ENCODE measurements at regions not wholly inside any gene's neighbourhood (a gene's known extent, or its start where the extent isn't known, plus 50 kb on each side); places are given as distances from the start of the nearest gene placed in this dataset.
"Not testable (repeated sequence)": the region's sequence is repeated elsewhere in the genome, so short reads cannot be mapped to it uniquely, and the experiment has no call there.

DNA sequence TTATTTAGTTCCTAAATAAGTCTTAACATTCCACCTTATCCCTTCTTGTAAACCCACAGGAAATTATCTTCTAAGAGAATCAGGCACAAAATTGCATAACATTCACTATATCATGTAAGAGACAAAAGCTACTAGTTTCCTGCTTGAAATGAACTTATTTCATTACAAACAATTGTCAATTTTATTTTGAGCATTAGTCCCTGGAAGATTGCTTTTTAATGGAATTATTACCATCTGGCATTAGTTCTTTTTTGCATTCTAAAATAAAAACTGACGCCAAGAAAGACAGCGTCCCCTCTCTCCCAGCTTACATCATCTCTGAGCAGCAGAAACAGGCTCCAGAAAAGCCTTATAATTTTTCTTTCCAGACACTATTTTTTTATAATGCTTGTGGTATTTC is 121.8 kb downstream of the NOC3L start:
- TF ChIP-seq, protein P1, sequence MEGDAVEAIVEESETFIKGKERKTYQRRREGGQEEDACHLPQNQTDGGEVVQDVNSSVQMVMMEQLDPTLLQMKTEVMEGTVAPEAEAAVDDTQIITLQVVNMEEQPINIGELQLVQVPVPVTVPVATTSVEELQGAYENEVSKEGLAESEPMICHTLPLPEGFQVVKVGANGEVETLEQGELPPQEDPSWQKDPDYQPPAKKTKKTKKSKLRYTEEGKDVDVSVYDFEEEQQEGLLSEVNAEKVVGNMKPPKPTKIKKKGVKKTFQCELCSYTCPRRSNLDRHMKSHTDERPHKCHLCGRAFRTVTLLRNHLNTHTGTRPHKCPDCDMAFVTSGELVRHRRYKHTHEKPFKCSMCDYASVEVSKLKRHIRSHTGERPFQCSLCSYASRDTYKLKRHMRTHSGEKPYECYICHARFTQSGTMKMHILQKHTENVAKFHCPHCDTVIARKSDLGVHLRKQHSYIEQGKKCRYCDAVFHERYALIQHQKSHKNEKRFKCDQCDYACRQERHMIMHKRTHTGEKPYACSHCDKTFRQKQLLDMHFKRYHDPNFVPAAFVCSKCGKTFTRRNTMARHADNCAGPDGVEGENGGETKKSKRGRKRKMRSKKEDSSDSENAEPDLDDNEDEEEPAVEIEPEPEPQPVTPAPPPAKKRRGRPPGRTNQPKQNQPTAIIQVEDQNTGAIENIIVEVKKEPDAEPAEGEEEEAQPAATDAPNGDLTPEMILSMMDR (conservative IDR thresholded peaks at IDR 0.05; ENCODE audit: control insufficient read depth, insufficient read depth, low read depth, low read length) = no peak
- H3K4me3 ChIP-seq (ENCODE audit: control insufficient read depth, low read depth, low read length) = no peak overlapping the region
- DNase-seq (ENCODE audit: low read depth) = no peak

DNA sequence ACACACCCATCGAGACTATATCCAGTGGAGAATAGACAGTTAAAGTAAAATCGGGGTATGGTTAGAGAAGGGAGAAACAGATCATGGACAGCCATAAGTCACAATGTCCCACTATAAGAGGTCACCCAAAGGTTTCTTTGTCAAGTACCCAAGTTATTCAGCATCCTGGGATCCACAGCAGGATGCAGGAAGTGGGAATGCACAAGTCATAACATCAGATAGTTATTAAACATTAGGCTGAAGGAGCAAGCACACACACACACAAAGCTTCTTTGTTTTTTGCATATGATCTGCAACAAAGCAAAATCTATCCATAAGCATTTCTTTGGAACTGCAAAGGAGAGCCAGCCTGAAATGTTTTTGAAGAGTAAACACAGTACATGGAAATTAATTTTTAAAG is 111.6 kb downstream of the NOC3L start:
- TF ChIP-seq, protein P1 (conservative IDR thresholded peaks at IDR 0.05; ENCODE audit: control insufficient read depth, insufficient read depth, low read depth, low read length) = no peak
- DNase-seq (ENCODE audit: low read depth) = no peak
- no peak overlapping the region for H3K4me3 ChIP-seq (ENCODE audit: control insufficient read depth, low read depth, low read length)

DNA sequence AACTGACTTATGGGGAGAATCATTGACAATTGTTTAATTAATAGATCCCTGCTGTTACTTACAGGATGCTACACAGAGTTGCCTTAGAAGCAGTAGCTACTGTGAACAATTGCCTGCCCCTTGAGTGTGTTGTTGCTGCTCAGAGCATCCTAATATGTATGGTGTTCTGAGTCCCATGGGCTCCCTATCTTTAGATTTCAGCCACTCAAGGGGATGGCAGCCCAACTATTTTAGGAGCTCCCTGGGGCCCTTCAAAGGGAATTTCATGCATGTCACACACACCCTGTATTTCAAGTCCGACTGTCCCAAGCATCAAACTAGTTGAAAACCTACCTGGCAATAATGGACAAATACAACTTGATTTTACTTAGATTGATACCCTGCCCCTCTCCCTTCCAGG is 111.2 kb downstream of the NOC3L start:
- DNase-seq (ENCODE audit: low read depth) = no peak
- H3K4me3 ChIP-seq (ENCODE audit: control insufficient read depth, low read depth, low read length) = no peak overlapping the region
- TF ChIP-seq, protein P1 (conservative IDR thresholded peaks at IDR 0.05; ENCODE audit: control insufficient read depth, insufficient read depth, low read depth, low read length) = no peak

DNA sequence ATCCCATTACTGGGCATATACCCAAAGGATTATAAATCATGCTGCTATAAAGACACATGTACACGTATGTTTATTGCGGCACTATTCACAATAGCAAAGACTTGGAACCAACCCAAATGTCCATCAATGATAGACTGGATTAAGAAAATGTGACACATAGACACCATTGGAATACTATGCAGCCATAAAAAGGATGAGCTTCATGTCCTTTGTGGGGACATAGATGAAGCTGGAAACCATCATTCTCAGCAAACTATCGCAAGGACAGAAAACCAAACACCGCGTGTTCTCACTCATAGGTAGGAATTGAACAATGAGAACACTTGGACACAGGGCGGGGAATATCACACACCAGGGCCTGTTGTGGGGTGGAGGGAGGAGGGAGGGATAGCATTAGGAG is 105.3 kb downstream of the NOC3L start:
- not testable (repeated sequence) for DNase-seq (ENCODE audit: low read depth); H3K4me3 ChIP-seq (ENCODE audit: control insufficient read depth, low read depth, low read length)

DNA sequence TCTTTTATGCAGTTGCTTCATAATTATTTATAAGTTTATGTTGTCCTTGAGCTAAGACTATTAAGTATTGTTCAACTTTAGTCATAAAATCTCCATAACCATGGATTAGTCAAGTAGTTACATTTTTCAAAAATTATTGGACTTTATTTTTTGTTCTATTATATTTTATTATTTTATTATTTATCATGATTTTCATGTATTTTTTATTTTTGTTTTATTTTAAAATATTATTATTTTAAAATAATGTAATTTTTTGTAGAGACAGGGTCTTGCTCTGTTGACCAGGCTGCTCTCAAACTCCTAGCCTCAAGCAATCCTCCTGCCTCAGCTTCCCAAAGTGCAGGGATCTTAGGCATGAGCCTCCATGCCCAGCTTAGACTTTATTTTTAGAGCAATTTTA is 102.3 kb downstream of the NOC3L start:
- H3K4me3 ChIP-seq (ENCODE audit: control insufficient read depth, low read depth, low read length) = no peak overlapping the region
- no peak for DNase-seq (ENCODE audit: low read depth)
- TF ChIP-seq, protein P1 (conservative IDR thresholded peaks at IDR 0.05; ENCODE audit: control insufficient read depth, insufficient read depth, low read depth, low read length) = no peak

DNA sequence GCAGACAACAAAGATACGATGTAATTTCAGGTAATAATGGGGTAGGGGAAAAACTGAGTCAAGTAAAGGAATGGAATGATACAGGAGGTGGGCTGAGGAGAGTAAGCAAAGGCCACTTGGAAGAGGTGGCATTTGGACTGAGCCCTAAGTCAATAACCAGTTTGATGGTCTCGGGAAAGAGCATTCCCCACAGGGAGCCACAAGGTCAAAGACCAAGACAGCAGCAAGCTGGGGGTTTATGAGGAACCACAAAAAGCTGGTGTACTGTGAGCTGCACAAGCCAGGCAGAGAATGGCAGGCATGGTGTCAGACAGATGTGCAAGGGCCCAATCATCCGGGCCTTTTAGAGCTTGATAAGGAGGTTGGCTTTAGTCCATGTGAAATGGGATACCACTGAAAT is 98.7 kb downstream of the NOC3L start:
- no peak for DNase-seq (ENCODE audit: low read depth)
- H3K4me3 ChIP-seq (ENCODE audit: control insufficient read depth, low read depth, low read length) = no peak overlapping the region
- TF ChIP-seq, protein P1 (conservative IDR thresholded peaks at IDR 0.05; ENCODE audit: control insufficient read depth, insufficient read depth, low read depth, low read length) = no peak

DNA sequence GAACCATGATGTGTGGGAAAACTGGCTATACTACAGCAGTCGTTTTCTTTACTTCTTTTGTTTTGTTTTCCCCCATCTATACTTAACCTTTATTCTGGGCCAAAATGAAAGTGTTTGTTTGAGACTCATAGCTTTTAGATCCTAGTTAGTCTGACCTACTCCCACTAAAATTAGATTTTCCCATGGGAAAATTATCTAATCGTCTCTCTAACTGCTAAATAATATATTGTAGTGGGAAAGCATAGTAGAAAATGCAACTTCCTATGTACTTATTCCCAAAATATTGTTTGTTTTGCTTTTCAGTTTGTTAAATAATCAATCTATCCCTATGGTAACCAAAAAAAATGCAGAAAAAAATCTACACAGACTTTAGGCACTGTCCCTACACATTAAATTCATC is 96.6 kb downstream of the NOC3L start:
- no peak overlapping the region for H3K4me3 ChIP-seq (ENCODE audit: control insufficient read depth, low read depth, low read length)
- TF ChIP-seq, protein P1 (conservative IDR thresholded peaks at IDR 0.05; ENCODE audit: control insufficient read depth, insufficient read depth, low read depth, low read length) = no peak
- no peak for DNase-seq (ENCODE audit: low read depth)
